ENCODE measurements at regions not wholly inside any gene's neighbourhood (a gene's known extent, or its start where the extent isn't known, plus 50 kb on each side); places are given as distances from the start of the nearest gene placed in this dataset.

GRCh38 chr2:56475191-56475590 lies 291.4 kb downstream of the CCDC85A start:
- H3K27ac Mint-ChIP-seq: no peak overlapping the region

More at GRCh38 chr2:56475191-56475590, 291.4 kb downstream of the CCDC85A start:
- Histone ChIP-seq H2BK120ac (ENCODE audit: low read depth, low read length, poor library complexity, severe bottlenecking) (no peak overlapping the region), H3K4ac (ENCODE audit: low read depth, low read length) (no peak overlapping the region), H3K23me2 (ENCODE audit: insufficient read length, low read depth, low read length, poor library complexity, severe bottlenecking) (no peaks in the 10 kb centered on the region), H4K5ac (ENCODE audit: insufficient read length, low read depth, low read length) (no peak overlapping the region), H3K9me3 (ENCODE audit: control insufficient read depth, low read depth, low read length) (no peaks in the 10 kb centered on the region), H3K18ac (ENCODE audit: insufficient read length, low read depth, low read length) (no peak overlapping the region), H3K4me1 (ENCODE audit: insufficient read depth, low read length) (peaks cover 8% of the 10 kb centered on the region), H4K20me1 (ENCODE audit: control insufficient read depth, insufficient read depth, insufficient read length) (no peaks in the 10 kb centered on the region), H3T11ph (ENCODE audit: low read length) (no peak overlapping the region), H2AK5ac (ENCODE audit: insufficient read length, low read length) (no peak overlapping the region), H3K9ac (ENCODE audit: extremely low read depth, insufficient read length, low read length) (no peak overlapping the region), H3K27ac (ENCODE audit: insufficient read length, low read depth, low read length) (no peak overlapping the region), H3K23ac (ENCODE audit: insufficient read length, low read depth, low read length) (no peak overlapping the region), H2BK15ac (ENCODE audit: low read depth, low read length) (no peak overlapping the region), H3K79me2 (ENCODE audit: insufficient read depth, low read length) (no peaks in the 10 kb centered on the region), H3K79me1 (ENCODE audit: insufficient read depth, low read depth, low read length, poor library complexity, severe bottlenecking) (no peaks in the 10 kb centered on the region), H3K14ac (ENCODE audit: insufficient read depth, low read length) (no peak overlapping the region), H3K27me3 (ENCODE audit: insufficient read depth, low read length) (no peaks in the 10 kb centered on the region), H2BK5ac (ENCODE audit: insufficient read length, low read length) (no peak overlapping the region), H3K56ac (ENCODE audit: insufficient read length, low read depth, low read length) (no peak overlapping the region), H4K8ac (replicated peaks; ENCODE audit: insufficient read length, low read depth, low read length) (no peak overlapping the region), H2AFZ (ENCODE audit: low read length) (no peak overlapping the region), H4K91ac (ENCODE audit: insufficient read length, low read depth, low read length) (no peak overlapping the region), H2BK20ac (ENCODE audit: low read depth, low read length, poor library complexity, severe bottlenecking) (no peak overlapping the region), H2BK12ac (ENCODE audit: insufficient read length, low read depth, low read length) (no peak overlapping the region), H3K4me2 (ENCODE audit: insufficient read depth, insufficient read length, low read length) (no peak overlapping the region)
- no peaks in the 10 kb centered on the region for H3K36me3 Mint-ChIP-seq (ENCODE audit: insufficient read depth in 1 of 3, low read depth in 3 of 3)
- no peaks in the 10 kb centered on the region for H3K27me3 Mint-ChIP-seq (ENCODE audit: low read depth)
- WGBS (ENCODE audit: extremely low coverage, insufficient read length, low lambda C conversion rate): no CpG with 5 or more reads among the region's 2 CpGs
- TF ChIP-seq CTCF (conservative IDR thresholded peaks at IDR 0.05): no peak
- H3K4me1 Mint-ChIP-seq: peaks cover 11 to 14% of the 10 kb centered on the region in 2 experiments
- DNase-seq: no peak
- no peaks in the 10 kb centered on the region for H3K9me3 Mint-ChIP-seq
- no peak overlapping the region for H3K4me3 Mint-ChIP-seq

All from H9 (cell line).